HepG2 (cell line): ENCODE measurements at regions not wholly inside any gene's neighbourhood (a gene's known extent, or its start where the extent isn't known, plus 50 kb on each side); places are given as distances from the start of the nearest gene placed in this dataset.

Source experiments
- ATAC-seq: fragments of 200-7000 bp; cut with Tn5 transposase; 3 replicates; pipeline ENCODE4 v1.9.1; 2020; ENCODE audit warnings: mild to moderate bottlenecking, moderate library complexity
- BruUV-seq: library from RNA; stranded (reverse); fragments of 400-500 nt; replicated peaks from 2 replicates; lab custom pipeline; 2021; lab: Mats Ljungman, UMichigan
- CTCF ChIA-PET: fragments of 300-600 bp; formaldehyde crosslinking; extraction: SDS; loops from one replicate; lab custom pipeline; 2021; ENCODE audit warnings: low total read pairs, inconsistent platforms, low intra/inter-chr PET ratio; lab: Yijun Ruan, JAX
- POLR2A ChIA-PET: fragments of 350-600 bp; sonication (Branson Sonifier 250); formaldehyde crosslinking; loops from one replicate; lab custom pipeline; 2020; ENCODE audit warnings: antibody characterized with exemption, inconsistent platforms; lab: Yijun Ruan, JAX
- DNase-seq: peaks from one replicate; pipeline ENCODE4 v3.0.0-alpha.2; 2015; ENCODE audit warnings: low spot score
- FAIRE-seq: peaks from 3 replicates; lab custom pipeline; 2011; peaks lifted over from hg19 to GRCh38; lab: Jason Lieb, UNC
- H2AFZ ChIP-seq: one replicate; pipeline ENCODE4 v1.6.1; 2011; ENCODE audit warnings: low read length, inconsistent platforms
- H3K27ac ChIP-seq: fragments of 300-600 bp; 3 replicates; pipeline ENCODE4 v1.8.0; 2011; ENCODE audit warnings: mixed run types, mild to moderate bottlenecking, mixed read lengths, low read length, inconsistent platforms; ENCODE audit not compliant: insufficient read depth; ENCODE audit errors: extremely low read length
- H3K27me3 ChIP-seq, 2 experiments: fragments of 200-600 bp in 1 of 2; 2 replicates in 1 of 2; 3 replicates in 1 of 2; pipeline versions ENCODE4 v1.6.0 to v1.8.0; 2011; ENCODE audit warnings: low read length in 2 of 2, mild to moderate bottlenecking in 2 of 2, moderate library complexity in 2 of 2, inconsistent platforms in 1 of 2; ENCODE audit not compliant: insufficient read depth in 2 of 2, control insufficient read depth in 1 of 2
- H3K36me3 ChIP-seq, 2 experiments: fragments of 200-600 bp in 1 of 2; replicated peaks in 1 of 2; 2 replicates in 1 of 2; 3 replicates in 1 of 2; pipeline versions ENCODE4 v1.5.1 to v1.8.0; 2011; ENCODE audit warnings: low read length in 2 of 2, inconsistent platforms in 1 of 2; ENCODE audit not compliant: insufficient read depth in 2 of 2, control insufficient read depth in 1 of 2
- H3K4me1 ChIP-seq: 2 replicates; pipeline ENCODE4 v1.5.1; 2012; ENCODE audit warnings: low read length, inconsistent platforms; ENCODE audit not compliant: insufficient read depth
- H3K4me2 ChIP-seq: 2 replicates; pipeline ENCODE4 v1.6.0; 2011; ENCODE audit warnings: low read depth, low read length, inconsistent platforms
- H3K4me3 ChIP-seq, 3 experiments: fragments of 200-600 bp in 1 of 3; sonication (generic), shearing (Covaris generic) in 1 of 3; replicated peaks in 1 of 3; 2 replicates each; pipeline ENCODE4 v1.5.1; 2011 to 2016; ENCODE audit warnings: low read length in 3 of 3, inconsistent platforms in 2 of 3, low read depth in 2 of 3, mild to moderate bottlenecking in 2 of 3, control low read depth in 1 of 3, mixed read lengths in 1 of 3; ENCODE audit not compliant: insufficient read depth in 1 of 3
- H3K79me2 ChIP-seq: one replicate; pipeline ENCODE4 v1.6.1; 2011; ENCODE audit warnings: low read length, inconsistent platforms; ENCODE audit not compliant: insufficient read depth
- H3K9ac ChIP-seq: 2 replicates; pipeline ENCODE4 v1.6.0; 2011; ENCODE audit warnings: mild to moderate bottlenecking, low read depth, low read length, inconsistent platforms; ENCODE audit not compliant: insufficient read depth
- H3K9me3 ChIP-seq: 2 replicates; pipeline ENCODE4 v1.5.1; 2012; ENCODE audit warnings: mild to moderate bottlenecking, low read length
- H4K20me1 ChIP-seq: 2 replicates; pipeline ENCODE4 v1.6.0; 2011; ENCODE audit warnings: inconsistent platforms, mild to moderate bottlenecking, low read length, moderate library complexity; ENCODE audit not compliant: insufficient read depth
- FOSL1 ChIP-seq: sonication (generic); formaldehyde crosslinking; IDR thresholded peaks from 2 replicates; pipeline ENCODE4 v1.9.0; 2021; ENCODE audit warnings: missing genetic modification reagents, borderline replicate concordance
- FOXC1 ChIP-seq: sonication (generic); formaldehyde crosslinking; IDR thresholded peaks from 2 replicates; pipeline ENCODE4 v1.8.0; 2022; ENCODE audit warnings: mild to moderate bottlenecking, missing genetic modification reagents, borderline replicate concordance
- GTF2F1 ChIP-seq: fragments of 150-350 bp; IDR thresholded peaks from 2 replicates; pipeline ENCODE4 v1.6.1; 2014; ENCODE audit warnings: low read length
- RBM39 ChIP-seq: fragments of 200-400 bp; formaldehyde crosslinking; IDR thresholded peaks from one replicate; pipeline ENCODE4 v1.6.1; 2018; ENCODE audit warnings: antibody characterized with exemption, mild to moderate bottlenecking, low read depth, low read length; ENCODE audit not compliant: poor library complexity, severe bottlenecking
- SALL1 ChIP-seq: sonication (generic); formaldehyde crosslinking; IDR thresholded peaks from 2 replicates; pipeline ENCODE4 v1.8.0; 2022; ENCODE audit warnings: mild to moderate bottlenecking, missing genetic modification reagents
- SRF ChIP-seq: IDR thresholded peaks from 2 replicates; pipeline ENCODE4 v1.6.1; 2011; ENCODE audit warnings: mild to moderate bottlenecking, low read depth, low read length, moderate library complexity
- SYNCRIP ChIP-seq: fragments of 200-400 bp; formaldehyde crosslinking; IDR thresholded peaks from 2 replicates; pipeline ENCODE4 v1.6.1; 2018; ENCODE audit warnings: mild to moderate bottlenecking, low read depth, low read length; ENCODE audit not compliant: insufficient read depth
- ZBTB42 ChIP-seq: sonication (generic); formaldehyde crosslinking; IDR thresholded peaks from 2 replicates; pipeline ENCODE4 v1.5.0; 2020; ENCODE audit warnings: mild to moderate bottlenecking, missing genetic modification reagents
- ZNF350 ChIP-seq: sonication (generic); formaldehyde crosslinking; IDR thresholded peaks from 2 replicates; pipeline ENCODE4 v1.4.0; 2020; ENCODE audit warnings: mild to moderate bottlenecking, low read depth, missing genetic modification reagents, borderline replicate concordance
- ZNF430 ChIP-seq: sonication (generic); formaldehyde crosslinking; IDR thresholded peaks from 2 replicates; pipeline ENCODE4 v1.9.0; 2021; ENCODE audit warnings: mild to moderate bottlenecking, missing genetic modification reagents
- WGBS: methylation state at CpG from one replicate; pipeline ENCODE4 v1.1.6; 2017; ENCODE audit warnings: low lambda C conversion rate; 5-methylcytosine and 5-hydroxymethylcytosine counted together
- in situ Hi-C: cut with HindIII; loops from 2 replicates; pipeline ENCODE4 v1.10.0; 2017; ENCODE audit warnings: low pct_unique_long_range_greater_than_20kb; ENCODE audit not compliant: extremely low pct_ligation_motif_present
- intact Hi-C: fragments of 100-400 bp; cut with micrococcal nuclease; formaldehyde crosslinking; loops from one replicate; pipeline ENCODE4 v1.10.0; 2022; ENCODE audit not compliant: unreplicated experiment
- TF ChIP-seq, protein P1 (sequence below): sonication (generic); formaldehyde crosslinking; conservative IDR thresholded peaks from 2 replicates; pipeline ENCODE4 v1.4.0; 2020; ENCODE audit warnings: missing genetic modification reagents

DNA sequence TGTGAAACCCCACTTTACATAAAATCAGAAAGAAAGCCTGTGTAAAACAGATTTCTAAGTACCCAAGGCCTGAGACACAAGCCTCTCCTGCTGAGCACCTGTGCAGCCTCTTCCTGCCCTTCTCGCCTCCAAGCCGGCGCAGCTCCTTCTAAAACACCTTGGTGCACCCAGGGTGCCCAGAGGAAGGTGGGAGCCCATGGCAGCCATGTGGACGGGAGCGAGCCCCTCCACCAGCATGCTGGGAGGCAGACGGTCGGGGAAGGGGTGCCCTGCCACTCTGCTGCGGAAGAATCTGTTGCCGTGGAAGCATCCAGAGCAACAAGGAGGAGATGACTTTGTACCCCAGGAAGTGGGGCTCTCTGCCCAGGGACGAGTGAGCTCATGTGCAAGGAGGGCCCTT lies 103.1 kb upstream of the C14orf180 start:
- Histone ChIP-seq H3K79me2 (no peaks in the 10 kb centered on the region), H3K9me3 (no peaks in the 10 kb centered on the region; the same call in 1 of the 2 replicates), H3K9ac (no peak overlapping the region), H3K4me2 (no peak overlapping the region), H4K20me1 (no peaks in the 10 kb centered on the region), H3K4me1 (no peaks in the 10 kb centered on the region), H3K4me3 (no peak overlapping the region), H3K27me3 (peaks cover 5 to 70% of the 10 kb centered on the region in 2 experiments), H3K36me3 (no peaks in the 10 kb centered on the region), H3K27ac (no peak overlapping the region), H2AFZ (no peak overlapping the region)
- BruUV-seq, result no TSS peak
- 21% methylated on average over 9 of the region's 10 CpGs for WGBS
- ATAC-seq (no peak), DNase-seq (no peak), FAIRE-seq (no peak)
- CTCF ChIA-PET, result no interaction called here
- TF ChIP-seq, protein P1, sequence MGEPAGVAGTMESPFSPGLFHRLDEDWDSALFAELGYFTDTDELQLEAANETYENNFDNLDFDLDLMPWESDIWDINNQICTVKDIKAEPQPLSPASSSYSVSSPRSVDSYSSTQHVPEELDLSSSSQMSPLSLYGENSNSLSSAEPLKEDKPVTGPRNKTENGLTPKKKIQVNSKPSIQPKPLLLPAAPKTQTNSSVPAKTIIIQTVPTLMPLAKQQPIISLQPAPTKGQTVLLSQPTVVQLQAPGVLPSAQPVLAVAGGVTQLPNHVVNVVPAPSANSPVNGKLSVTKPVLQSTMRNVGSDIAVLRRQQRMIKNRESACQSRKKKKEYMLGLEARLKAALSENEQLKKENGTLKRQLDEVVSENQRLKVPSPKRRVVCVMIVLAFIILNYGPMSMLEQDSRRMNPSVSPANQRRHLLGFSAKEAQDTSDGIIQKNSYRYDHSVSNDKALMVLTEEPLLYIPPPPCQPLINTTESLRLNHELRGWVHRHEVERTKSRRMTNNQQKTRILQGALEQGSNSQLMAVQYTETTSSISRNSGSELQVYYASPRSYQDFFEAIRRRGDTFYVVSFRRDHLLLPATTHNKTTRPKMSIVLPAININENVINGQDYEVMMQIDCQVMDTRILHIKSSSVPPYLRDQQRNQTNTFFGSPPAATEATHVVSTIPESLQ, result no peak
- no peak for TF ChIP-seq GTF2F1
- TF ChIP-seq SYNCRIP, result no peak
- no peak for TF ChIP-seq SRF
- no peak for TF ChIP-seq ZNF350 (CRISPR knock-in tag)
- TF ChIP-seq SALL1 (CRISPR knock-in tag), result no peak
- TF ChIP-seq ZBTB42 (CRISPR knock-in tag), result no peak
- no peak for TF ChIP-seq FOSL1 (CRISPR knock-in tag)
- TF ChIP-seq FOXC1, result no peak
- no peak for TF ChIP-seq RBM39
- TF ChIP-seq ZNF430 (CRISPR knock-in tag), result no peak
- POLR2A ChIA-PET, result no interaction called here
- in situ Hi-C loops (no loop called here), intact Hi-C loops (no loop called here)
